22Rv1 (cell line): ENCODE measurements at regions not wholly inside any gene's neighbourhood (a gene's known extent, or its start where the extent isn't known, plus 50 kb on each side); places are given as distances from the start of the nearest gene placed in this dataset.

Experiments
- CTCF ChIP-seq: fragments of 450-650 bp; IDR thresholded peaks from 2 replicates; pipeline ENCODE4 v1.5.1; 2017; ENCODE audit warnings: mild to moderate bottlenecking
- ZFX ChIP-seq: fragments of 450-650 bp; IDR thresholded peaks from 2 replicates; pipeline ENCODE4 v1.6.1; 2017; ENCODE audit warnings: antibody characterized with exemption, borderline replicate concordance

DNA sequence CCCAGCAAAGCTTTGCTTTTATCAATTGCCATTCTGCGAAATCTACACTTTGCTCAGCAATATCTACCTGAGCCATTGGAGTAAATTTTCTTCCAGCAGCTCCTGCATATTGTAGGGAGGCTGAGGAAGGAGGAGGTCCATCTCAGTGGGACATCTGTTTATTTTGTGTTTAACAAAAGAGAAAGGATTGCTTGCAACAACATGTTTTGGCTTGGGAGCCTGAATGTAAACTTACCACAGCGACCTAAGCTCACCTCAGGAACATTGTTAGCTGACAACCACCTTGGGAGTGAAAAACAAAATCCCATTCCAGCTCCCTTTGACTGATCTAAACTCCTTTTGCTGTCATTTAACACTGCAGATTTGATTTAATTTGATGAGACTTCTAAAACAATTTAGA, 356.1 kb downstream of the SS18 start:
- TF ChIP-seq CTCF (no peak), ZFX (no peak)
